Erythroblast (primary cell): ENCODE measurements at regions not wholly inside any gene's neighbourhood (a gene's known extent, or its start where the extent isn't known, plus 50 kb on each side); places are given as distances from the start of the nearest gene placed in this dataset.
"Not testable (repeated sequence)": the region's sequence is repeated elsewhere in the genome, so short reads cannot be mapped to it uniquely, and the experiment has no call there.

Experiments
- DNase-seq, 2 experiments: peaks; one replicate each; lab custom pipeline; 2025; lab: John Stamatoyannopoulos, UW
- GATA1 ChIP-seq: IDR thresholded peaks from 2 replicates; pipeline ENCODE4 v1.6.1; 2011; ENCODE audit warnings: low read depth, mild to moderate bottlenecking, control low read depth, low read length, moderate library complexity
- POLR2A ChIP-seq: IDR thresholded peaks from 2 replicates; pipeline ENCODE4 v1.6.1; 2011; ENCODE audit warnings: mild to moderate bottlenecking, low read length

DNA sequence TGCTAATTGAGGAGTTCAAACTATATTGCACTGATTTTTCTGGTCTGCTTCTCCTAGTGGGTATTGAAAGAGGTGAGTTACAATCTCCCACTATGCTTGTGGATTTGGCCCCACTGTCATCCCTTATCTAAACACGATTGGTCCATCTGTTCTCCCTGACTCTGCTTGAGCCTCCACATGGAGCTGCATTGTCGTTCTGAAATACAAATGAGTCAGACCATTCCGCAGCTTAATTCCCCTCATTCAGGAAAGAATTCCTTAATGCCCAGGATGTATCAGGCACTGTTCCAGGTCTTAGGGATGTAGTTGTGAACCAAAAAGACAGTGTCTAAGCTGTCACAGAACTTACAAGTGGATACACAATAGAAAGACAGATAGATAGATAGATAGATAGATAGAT, 461.9 kb downstream of the QKI start:
- TF ChIP-seq POLR2A, result no peak
- TF ChIP-seq GATA1, result no peak

DNA sequence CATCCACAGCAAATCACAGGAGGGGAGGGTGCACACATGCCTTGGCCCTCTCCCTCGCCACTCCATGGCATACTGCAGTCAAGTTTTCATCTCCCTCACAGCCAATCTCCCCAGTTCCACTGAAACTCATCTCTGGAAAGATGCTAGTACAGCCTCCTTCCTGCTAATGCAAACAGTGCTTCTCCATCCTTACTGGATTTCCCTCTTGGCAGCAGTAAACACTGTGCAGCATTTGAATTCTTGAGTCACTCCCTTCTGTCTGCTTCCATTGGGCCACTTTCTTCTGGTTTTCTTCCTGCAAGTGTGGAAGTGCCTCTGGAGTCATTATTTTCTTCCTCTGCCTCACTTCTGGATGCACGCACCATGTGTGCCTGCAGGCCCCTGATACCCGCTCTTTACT, 460.3 kb downstream of the QKI start:
- DNase-seq, result no peak
- TF ChIP-seq POLR2A, result no peak
- TF ChIP-seq GATA1, result no peak

More for the DNA sequence above, 461.9 kb downstream of the QKI start:
- no peak for DNase-seq

DNA sequence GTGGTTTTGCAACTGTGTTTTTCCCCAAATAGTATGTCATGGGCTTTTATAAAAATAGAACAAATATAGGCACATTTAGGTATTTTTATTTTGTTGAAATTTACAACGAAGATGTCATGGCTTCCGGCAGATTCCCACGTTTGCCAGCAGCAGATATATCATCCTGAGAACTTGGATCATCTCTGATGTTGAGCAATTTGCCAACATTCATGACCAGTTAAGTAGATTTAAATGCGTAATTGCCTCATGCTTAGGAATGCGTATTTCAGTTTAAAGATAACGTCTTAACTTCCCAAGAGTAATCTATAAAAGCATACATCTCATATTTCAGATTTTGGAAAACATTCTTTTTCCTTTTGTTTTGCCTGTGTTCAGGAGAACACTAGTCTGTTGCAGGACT, 457.8 kb downstream of the QKI start:
- TF ChIP-seq POLR2A (no peak), GATA1 (no peak)
- no peak for DNase-seq

GRCh38 chr6:163871616-163872015, 457.1 kb downstream of the QKI start:
- no peak for DNase-seq
- TF ChIP-seq POLR2A, result no peak
- TF ChIP-seq GATA1, result no peak

GRCh38 chr6:163867518-163868292, 453.2 kb downstream of the QKI start:
- TF ChIP-seq POLR2A, result no peak
- no peak for DNase-seq

- no peak for TF ChIP-seq GATA1
- no peak for TF ChIP-seq POLR2A
- DNase-seq, result peak in 1 of 2 experiments; percentile 4
These were observed 451.7 kb downstream of the QKI start for GRCh38 chr6:163866192-163866591.

GRCh38 chr6:163863565-163863964, 449.0 kb downstream of the QKI start:
- TF ChIP-seq POLR2A, result no peak
- TF ChIP-seq GATA1, result no peak
- no peak for DNase-seq

GRCh38 chr6:163862701-163863100, 448.2 kb downstream of the QKI start:
- TF ChIP-seq POLR2A (no peak), GATA1 (no peak)
- no peak for DNase-seq

GRCh38 chr6:163861627-163862026, 447.1 kb downstream of the QKI start:
- TF ChIP-seq POLR2A, result no peak
- TF ChIP-seq GATA1, result no peak
- peak in 1 of 2 experiments; percentile 23 for DNase-seq

DNA sequence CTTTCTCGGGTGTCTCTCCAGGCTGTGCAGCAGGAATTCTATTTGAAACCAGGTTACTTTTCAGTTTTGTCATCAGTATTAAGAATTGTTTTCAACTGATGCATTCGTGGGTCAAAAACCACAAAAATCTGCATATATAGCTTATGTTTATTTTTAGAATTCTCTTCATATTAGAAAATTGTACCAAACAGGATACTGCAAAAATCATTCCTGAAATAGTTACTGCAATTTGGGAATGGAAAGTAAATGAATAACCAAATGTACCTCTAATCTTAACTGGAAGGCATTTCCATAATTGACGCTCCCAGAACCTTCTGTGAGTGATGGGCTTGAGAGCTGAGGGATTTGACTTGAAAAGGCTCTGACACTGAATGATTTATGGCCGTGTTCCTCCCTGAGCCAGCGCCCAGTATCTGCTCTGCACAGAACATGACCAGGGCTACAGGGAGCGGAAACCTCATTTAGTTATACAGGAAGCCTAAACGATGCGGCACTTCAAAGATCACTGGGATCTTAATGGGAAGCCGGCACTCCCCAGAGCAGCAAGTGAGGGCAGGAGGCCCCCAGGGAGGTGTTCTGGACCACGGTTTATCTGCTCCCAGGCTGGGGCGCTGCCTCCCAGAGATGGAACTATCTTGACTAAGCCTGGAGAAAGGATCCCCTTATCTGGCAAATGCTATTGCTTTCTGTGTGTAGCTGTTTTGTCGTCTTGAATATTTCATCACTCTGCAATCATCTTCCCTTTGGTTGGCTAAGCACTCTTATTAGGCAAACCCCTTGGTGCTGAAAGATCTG, 446.0 kb downstream of the QKI start:
- TF ChIP-seq POLR2A (no peak), GATA1 (no peak)
- DNase-seq, result peak; percentile 89 to 94

- not testable (repeated sequence) for DNase-seq
These were observed 444.4 kb downstream of the QKI start for GRCh38 chr6:163858870-163859269.

GRCh38 chr6:163857421-163857820, 442.9 kb downstream of the QKI start:
- no peak for DNase-seq
- TF ChIP-seq POLR2A (no peak), GATA1 (no peak)

- DNase-seq, result no peak
- TF ChIP-seq GATA1 (no peak), POLR2A (no peak)
These were observed 436.4 kb downstream of the QKI start for GRCh38 chr6:163850874-163851273.

GRCh38 chr6:163844761-163845160, 430.2 kb downstream of the QKI start:
- DNase-seq, result no peak
- TF ChIP-seq GATA1 (no peak), POLR2A (no peak)
